GM19023 (cell line): ENCODE measurements at regions not wholly inside any gene's neighbourhood (a gene's known extent, or its start where the extent isn't known, plus 50 kb on each side); places are given as distances from the start of the nearest gene placed in this dataset.

ENCODE experiments used
- ATAC-seq: cut with Tn5 transposase; IDR thresholded peaks from one replicate; pipeline ENCODE4 v1.9.1; 2021; ENCODE audit warnings: mild to moderate bottlenecking, moderate library complexity; ENCODE audit not compliant: unreplicated experiment

DNA sequence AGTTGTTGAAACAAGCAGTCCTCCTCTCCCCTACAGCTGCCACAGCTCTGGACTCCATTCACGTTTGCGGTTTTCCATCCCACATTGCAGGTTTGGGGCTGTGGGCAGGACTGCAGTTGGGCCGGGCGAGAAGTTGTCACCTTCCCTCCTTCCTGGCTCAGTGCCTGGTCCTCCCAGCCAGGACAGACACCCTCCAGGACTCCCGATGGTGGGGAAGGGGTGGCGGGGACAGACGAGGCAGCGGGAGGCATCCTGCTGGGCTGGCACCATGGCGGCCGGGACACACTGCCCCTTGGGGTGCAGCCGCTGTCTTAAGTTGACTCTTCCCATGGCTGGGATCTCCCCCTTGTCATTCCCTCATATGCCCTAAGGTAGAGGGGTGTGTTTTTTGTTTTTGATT, 615.2 kb downstream of the BRD1 start:
- ATAC-seq: no peak

DNA sequence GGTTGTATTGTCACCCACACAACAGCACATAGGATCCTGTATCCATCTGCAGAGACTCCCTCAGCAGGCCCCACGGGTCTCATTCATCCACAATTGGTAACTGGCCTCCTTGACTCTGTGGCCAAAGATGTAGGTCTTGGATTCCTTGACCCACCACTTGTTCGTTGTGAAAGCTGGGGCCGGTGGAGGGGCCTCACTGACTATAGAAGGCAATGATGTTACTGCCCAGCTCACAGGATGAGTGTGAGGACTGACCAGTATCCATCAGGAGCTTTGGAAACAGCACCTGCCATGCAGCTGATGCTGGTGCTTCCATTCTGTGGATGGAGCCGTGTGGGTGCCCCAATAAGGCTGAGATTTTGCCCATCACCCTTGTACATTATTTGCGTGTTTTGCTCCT, 615.7 kb downstream of the BRD1 start:
- ATAC-seq: no peak

DNA sequence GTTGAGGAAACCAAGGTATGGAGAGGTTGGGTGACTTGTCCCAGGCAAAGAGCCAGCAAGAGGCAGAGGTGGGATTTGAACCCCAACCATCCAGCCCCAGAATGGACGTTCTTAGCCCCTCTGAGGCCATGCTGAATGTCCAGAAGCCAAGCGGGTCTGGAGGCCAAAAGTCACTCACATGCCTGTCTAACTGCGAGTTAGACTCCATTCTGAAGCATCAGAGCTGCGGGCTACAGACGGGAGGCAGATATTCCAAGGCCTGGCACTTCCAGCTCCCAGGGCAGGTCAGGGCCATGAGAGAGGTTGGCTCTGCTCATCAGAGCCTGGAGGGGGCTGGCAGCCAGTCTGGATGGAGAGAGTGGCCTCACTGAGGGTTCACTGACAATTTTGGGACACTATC, 616.5 kb downstream of the BRD1 start:
- no peak for ATAC-seq

GRCh38 chr22:49210606-49211005, 617.1 kb downstream of the BRD1 start:
- no peak for ATAC-seq

DNA sequence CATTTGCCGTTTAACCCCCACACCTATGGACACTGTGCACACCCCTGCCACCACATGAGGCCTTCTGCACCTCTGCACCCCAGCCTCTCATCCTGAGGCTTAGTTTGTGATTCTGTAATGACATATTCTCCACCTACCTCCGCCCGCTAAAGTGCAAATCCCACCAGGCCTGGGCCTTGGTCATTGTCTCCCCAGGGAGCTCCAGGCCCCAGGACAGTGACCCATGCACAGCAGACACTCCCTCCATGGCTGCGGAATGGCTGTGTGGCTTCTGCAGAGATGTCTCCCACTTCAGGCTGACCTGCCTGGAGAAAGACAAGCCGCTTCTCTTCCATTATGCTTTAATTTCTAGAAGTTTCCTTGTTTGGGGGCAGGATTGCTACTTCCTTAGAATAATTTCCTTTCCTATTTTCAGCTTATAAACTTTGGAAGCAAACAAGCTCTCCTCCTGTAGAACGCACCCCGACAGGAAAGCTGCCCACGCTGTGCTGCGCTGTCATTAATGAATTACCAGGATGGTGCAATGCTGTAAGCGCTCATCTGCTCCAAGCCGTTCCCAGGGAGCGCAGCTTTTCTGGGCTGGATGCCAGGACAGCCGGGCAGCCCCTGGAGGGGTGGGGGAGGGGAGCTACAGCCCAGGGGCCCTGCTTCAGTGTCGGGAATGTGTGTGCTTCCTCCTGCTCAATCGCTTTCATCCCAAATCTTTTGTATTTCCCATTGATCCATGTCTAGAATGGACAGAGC, 618.0 kb downstream of the BRD1 start:
- no peak for ATAC-seq

DNA sequence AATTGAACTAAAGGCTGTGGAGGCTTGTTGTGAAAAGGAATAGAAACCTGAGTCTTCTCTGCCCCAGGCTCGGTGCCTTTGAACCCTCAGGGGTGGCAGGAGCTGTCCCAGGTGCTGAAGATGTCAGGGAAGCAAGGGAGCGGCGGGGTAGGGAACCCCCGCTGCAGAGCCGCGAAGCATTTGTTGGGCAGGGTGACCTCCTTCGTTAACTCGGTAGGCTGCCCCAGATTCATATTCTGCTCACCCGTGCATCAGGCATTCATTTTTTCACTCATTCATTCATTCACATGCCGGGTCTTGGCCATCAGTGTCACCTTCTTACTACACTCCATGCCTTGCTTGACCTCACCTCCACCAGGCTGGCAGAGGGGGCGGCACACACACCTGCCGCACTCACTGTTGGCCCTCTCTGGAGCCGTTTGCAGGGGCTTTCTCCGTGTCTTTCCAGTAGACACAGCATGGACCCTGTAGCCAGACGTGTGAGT, 618.9 kb downstream of the BRD1 start:
- no peak for ATAC-seq

DNA sequence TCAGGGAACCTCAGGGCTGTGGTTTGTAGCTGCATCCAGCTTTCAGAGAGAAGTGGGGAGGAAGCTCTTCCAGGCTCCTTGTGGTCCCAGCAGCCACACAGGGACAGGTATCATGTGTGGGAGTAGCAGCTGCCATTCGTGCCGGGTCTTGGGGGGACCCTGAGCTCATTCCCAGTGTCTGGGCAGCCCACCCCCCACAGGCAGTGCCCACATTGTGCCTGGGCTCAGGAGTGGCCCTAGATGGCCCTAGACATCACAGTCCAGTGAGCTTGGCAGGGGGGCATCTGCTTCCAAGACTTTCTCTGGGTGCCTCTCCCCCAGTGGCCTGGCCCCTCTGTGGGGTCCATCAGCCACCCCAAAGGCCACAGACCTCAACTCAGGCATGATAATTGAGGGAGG, 619.7 kb downstream of the BRD1 start:
- ATAC-seq: no peak

GRCh38 chr22:49207008-49208003, 620.4 kb downstream of the BRD1 start:
- no peak for ATAC-seq

DNA sequence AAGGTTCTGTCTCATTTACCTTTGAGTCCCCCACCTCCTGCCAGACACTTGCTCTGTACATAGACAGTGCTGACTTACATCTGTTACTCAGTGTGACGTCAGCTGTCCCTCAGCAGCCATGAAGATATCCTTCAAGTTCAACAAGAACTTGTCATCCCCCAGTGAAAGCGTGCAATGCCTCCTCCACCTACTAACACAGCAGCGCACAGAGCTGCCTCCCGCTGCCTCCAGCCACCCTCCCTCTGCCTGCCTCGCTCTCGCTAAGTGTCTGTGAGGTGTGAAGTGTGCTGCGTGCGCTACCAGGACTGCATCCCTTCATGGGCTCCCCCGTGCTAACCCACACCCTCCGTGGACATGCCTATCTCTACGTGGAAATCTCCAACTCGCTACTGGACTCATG, 621.4 kb downstream of the BRD1 start:
- no peak for ATAC-seq

DNA sequence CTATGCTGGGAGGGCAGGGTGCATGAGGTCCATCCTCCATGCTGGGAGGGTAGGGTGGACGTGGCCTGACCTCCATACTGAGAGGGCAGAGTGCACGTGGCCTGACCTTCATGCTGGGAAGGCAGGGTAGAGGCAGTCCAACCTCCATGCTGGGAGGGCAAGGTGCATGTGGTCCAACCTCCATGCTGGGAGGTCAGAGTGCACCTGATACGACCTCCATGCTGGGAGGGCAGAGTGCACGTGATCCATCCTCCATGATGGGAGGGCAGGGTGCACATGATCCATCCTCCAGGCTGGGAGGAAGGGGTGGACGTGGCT, 622.2 kb downstream of the BRD1 start:
- ATAC-seq: no peak

GRCh38 chr22:49204599-49205482, 622.8 kb downstream of the BRD1 start:
- ATAC-seq: no peak

DNA sequence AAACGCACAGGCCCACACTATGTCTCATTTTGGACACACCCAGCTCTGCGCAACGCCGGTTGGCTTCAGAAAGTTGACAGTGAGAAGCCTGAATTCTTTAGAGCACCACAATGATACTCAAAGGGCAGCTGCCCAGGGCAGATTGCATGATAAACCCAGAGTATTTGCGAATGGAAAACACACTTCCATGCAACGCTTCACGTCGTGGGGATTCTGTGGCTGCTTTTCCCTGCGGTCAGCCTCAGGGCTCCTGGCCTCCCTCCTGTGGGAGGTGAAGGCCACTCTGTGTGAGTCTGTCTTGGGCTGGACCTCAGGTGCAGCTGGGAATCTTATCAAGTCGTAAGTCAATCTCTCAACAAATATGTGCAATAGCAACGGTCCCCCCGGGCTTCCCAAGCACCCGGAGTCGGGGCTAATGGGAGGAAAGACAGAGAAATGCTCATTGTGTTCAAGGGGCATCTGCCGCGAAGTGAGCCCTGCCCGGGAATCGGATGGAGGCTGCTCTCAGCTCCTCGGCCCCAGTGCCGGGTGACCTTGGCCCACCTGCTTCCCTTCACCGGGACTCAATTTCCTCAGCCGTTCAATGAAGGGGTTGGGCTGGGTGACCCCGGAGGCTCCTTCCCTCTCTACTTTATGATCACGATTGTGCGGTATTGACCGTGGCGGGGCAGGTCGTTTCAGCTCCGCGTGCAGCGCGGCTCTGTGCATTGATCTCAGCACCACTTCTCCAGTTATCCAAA, 623.6 kb downstream of the BRD1 start:
- no peak for ATAC-seq

DNA sequence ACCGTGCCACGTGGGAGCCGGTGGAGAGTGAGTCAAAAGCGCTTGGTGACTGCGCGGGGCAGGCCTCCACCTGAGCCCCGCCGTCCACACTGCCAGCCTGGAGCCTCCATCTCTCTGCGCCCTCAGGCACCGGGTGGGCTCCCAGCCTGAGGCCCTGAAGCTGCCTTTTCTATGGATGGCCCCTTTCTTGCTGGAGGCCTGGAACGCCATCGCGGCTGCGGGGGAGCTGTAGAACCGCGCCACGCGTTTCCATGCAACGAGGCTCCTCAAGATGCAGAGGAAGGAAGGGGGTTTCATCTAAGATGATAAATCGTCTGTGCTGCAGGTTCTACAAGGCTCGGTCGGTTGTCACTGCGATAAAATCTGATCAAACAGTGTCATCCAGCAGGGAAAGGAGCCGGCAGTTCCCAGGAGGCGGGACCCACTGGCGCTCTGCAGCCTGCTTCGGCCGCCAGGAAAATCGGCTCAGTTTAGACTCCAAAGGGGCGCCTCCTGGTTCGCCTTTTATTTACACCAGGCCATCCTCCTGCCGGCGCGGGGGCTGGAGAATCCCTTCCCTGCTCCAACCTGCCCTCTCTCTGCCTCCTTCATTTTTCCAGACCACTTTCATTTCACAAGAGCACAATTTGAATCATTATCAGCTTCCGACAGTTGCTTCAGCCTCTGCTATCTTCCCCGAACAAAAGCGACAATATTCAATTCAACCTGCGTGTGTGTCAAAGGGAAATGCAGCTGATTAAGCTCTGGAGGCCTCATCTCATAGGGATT, 624.4 kb downstream of the BRD1 start:
- ATAC-seq: no peak

GRCh38 chr22:49202226-49202625, 625.4 kb downstream of the BRD1 start:
- no peak for ATAC-seq

GRCh38 chr22:49201046-49201970, 626.4 kb downstream of the BRD1 start:
- no peak for ATAC-seq

DNA sequence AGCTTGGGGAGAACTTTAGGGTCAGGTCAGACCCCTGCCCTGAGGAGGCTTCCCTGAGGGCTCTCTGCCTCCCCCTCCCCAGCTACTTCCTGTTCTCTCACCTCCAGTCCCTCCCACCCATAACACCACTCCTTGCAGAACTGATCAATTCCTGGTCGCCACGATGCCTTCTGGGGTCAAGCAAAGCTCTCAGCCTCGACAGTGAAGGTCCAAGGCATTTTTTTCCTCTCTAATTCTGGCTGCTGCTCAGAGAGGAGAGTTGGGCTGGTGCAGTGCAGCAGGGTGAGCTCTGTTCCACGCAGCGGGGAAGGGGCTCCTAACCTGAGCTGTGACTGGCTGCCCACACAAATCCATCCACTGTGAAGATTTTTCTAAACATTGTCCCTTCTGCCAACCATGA, 628.4 kb downstream of the BRD1 start:
- ATAC-seq: no peak

- no peak for ATAC-seq
Observed at GRCh38 chr22:49198705-49199084, 629.0 kb downstream of the BRD1 start.

DNA sequence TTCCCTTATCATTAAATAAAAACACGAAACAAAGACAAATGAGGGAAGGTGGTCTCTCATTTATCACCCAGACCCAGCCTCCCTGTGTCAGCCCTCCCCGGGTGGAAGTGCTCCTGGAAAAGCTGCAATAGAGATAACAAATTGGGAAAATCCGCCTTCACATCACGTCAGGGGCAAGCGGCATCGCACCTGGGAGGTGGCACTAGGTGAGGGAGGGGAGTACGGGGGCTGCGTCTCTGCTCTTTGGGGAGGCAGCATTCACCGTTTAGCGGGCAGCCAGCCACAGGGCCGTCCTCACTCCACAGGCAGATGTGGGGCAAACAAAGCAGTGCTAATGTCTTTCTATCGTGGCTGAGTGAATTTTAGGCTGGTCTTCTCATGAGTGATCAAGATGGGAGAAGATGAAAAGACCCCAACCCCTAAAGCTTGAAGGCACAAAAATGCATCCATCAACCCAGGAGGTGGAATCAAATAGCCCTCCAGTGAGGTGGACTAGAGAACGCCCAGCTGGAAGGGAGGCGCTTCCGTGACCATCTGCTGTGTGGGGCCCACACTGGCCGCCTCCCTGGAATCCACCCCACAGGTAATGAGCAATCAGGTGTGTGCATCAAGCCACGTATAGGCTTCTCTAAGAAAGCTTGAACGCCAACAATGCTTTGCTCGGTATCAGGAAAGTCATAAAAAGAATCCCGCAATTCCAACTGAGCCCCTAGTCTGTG, 629.5 kb downstream of the BRD1 start:
- ATAC-seq: no peak
